HCT116 (cell line): ENCODE measurements at regions not wholly inside any gene's neighbourhood (a gene's known extent, or its start where the extent isn't known, plus 50 kb on each side); places are given as distances from the start of the nearest gene placed in this dataset.

Experiments
- ATAC-seq: fragments of 200-7000 bp; cut with Tn5 transposase; 2 replicates; pipeline ENCODE4 v1.9.1; 2020; ENCODE audit warnings: mild to moderate bottlenecking, moderate library complexity
- BruUV-seq: library from RNA; stranded (reverse); fragments of 400-500 nt; replicated peaks from 2 replicates; lab custom pipeline; 2021; lab: Mats Ljungman, UMichigan
- CTCF ChIA-PET: fragments of 300-600 bp; sonication (Branson Sonifier 250); formaldehyde crosslinking; loops from one replicate; lab custom pipeline; 2021; ENCODE audit warnings: antibody characterized with exemption; lab: Charles Lee
- POLR2A ChIA-PET: fragments of 300-600, 350-600 bp; sonication (Branson Sonifier 250); formaldehyde crosslinking; loops from one replicate; lab custom pipeline; 2021; ENCODE audit warnings: antibody characterized with exemption; lab: Charles Lee
- RAD21 ChIA-PET, 2 experiments: fragments of 300-600 bp; sonication (Branson Sonifier 250); formaldehyde crosslinking; loops; one replicate each; lab custom pipeline; 2023; ENCODE audit warnings: low total read pairs in 2 of 2; ENCODE audit not compliant: uncharacterized antibody in 2 of 2, unreplicated experiment in 2 of 2, low non-redundant PET in 1 of 2; lab: Charles Lee
- DNase-seq: peaks from one replicate; pipeline ENCODE4 v3.0.0-alpha.2; 2010; ENCODE audit warnings: low read depth, low spot score
- H2AFZ ChIP-seq: fragments of 200-600 bp; shearing (Covaris generic), sonication (generic); 2 replicates; pipeline ENCODE4 v1.6.1; 2017; ENCODE audit warnings: low read depth, mixed run types, mixed read lengths, antibody characterized with exemption, low read length; ENCODE audit not compliant: poor library complexity, severe bottlenecking
- H3K27ac ChIP-seq: 2 replicates; pipeline ENCODE4 v1.5.1; 2012; ENCODE audit warnings: low read depth, low read length
- H3K27me3 ChIP-seq: fragments of 200-600 bp; sonication (generic); 2 replicates; pipeline ENCODE4 v1.6.1; 2016; ENCODE audit warnings: mixed run types, low read length, mixed read lengths; ENCODE audit not compliant: insufficient read depth
- H3K36me3 ChIP-seq, 2 experiments: fragments of 200-500 bp in 1 of 2; fragments of 200-600 bp in 1 of 2; sonication (Bioruptor generic) in 1 of 2; sonication (generic) in 1 of 2; 2 replicates each; pipeline versions ENCODE4 v1.5.1 to v1.6.1; 2014 to 2016; ENCODE audit warnings: low read length in 2 of 2, inconsistent platforms in 1 of 2, mixed read lengths in 1 of 2, mixed run types in 1 of 2; ENCODE audit not compliant: insufficient read depth in 2 of 2, control insufficient read depth in 1 of 2
- H3K4me1 ChIP-seq, 2 experiments: fragments of 200-600 bp in 1 of 2; sonication (generic) in 1 of 2; 2 replicates each; pipeline versions ENCODE4 v1.5.1 to v1.6.1; 2012 to 2017; ENCODE audit warnings: low read length in 2 of 2, inconsistent platforms in 1 of 2, mild to moderate bottlenecking in 1 of 2, mixed read lengths in 1 of 2, mixed run types in 1 of 2, moderate library complexity in 1 of 2; ENCODE audit not compliant: insufficient read depth in 2 of 2, control insufficient read depth in 1 of 2
- H3K4me2 ChIP-seq: fragments of 200-600 bp; sonication (generic); 2 replicates; pipeline ENCODE4 v1.6.1; 2017; ENCODE audit warnings: mixed run types, low read length, mixed read lengths
- H3K4me3 ChIP-seq, 2 experiments: fragments of 200-600 bp in 1 of 2; sonication (generic) in 1 of 2; replicated peaks in 1 of 2; 2 replicates each; pipeline ENCODE4 v1.5.1; 2011 to 2016; ENCODE audit warnings: low read length in 2 of 2, control low read depth in 1 of 2, low read depth in 1 of 2, mild to moderate bottlenecking in 1 of 2, mixed read lengths in 1 of 2, mixed run types in 1 of 2
- H3K79me2 ChIP-seq: fragments of 200-600 bp; sonication (generic); 2 replicates; pipeline ENCODE4 v1.6.1; 2017; ENCODE audit warnings: mild to moderate bottlenecking, mixed run types, low read length, moderate library complexity, mixed read lengths; ENCODE audit not compliant: insufficient read depth
- H3K9ac ChIP-seq: fragments of 200-600 bp; sonication (generic); 2 replicates; pipeline ENCODE4 v1.6.1; 2016; ENCODE audit warnings: low read length, mixed read lengths
- H3K9me2 ChIP-seq: fragments of 200-600 bp; sonication (generic), shearing (Covaris generic); 2 replicates; pipeline ENCODE4 v1.6.1; 2017; ENCODE audit warnings: mixed run types, mild to moderate bottlenecking, moderate library complexity; ENCODE audit not compliant: insufficient read depth
- H3K9me3 ChIP-seq, 2 experiments: fragments of 200-500 bp in 1 of 2; fragments of 200-600 bp in 1 of 2; sonication (Bioruptor generic) in 1 of 2; sonication (generic) in 1 of 2; 2 replicates each; pipeline ENCODE4 v1.6.1; 2014 to 2017; ENCODE audit warnings: low read length in 2 of 2, mixed read lengths in 2 of 2, inconsistent platforms in 1 of 2, low read depth in 1 of 2, mild to moderate bottlenecking in 1 of 2, mixed run types in 1 of 2, moderate library complexity in 1 of 2; ENCODE audit not compliant: control insufficient read depth in 1 of 2, insufficient read depth in 1 of 2
- H4K20me1 ChIP-seq: fragments of 200-600 bp; sonication (generic), shearing (Covaris generic); 2 replicates; pipeline ENCODE4 v1.6.1; 2017; ENCODE audit warnings: mixed run types, mild to moderate bottlenecking, moderate library complexity; ENCODE audit not compliant: insufficient read depth
- CBX3 ChIP-seq: IDR thresholded peaks from 2 replicates; pipeline ENCODE4 v1.6.1; 2012; ENCODE audit warnings: low read depth
- FOSL1 ChIP-seq: IDR thresholded peaks from 2 replicates; pipeline ENCODE4 v1.6.1; 2012; ENCODE audit warnings: low read depth
- JUND ChIP-seq: IDR thresholded peaks from 2 replicates; pipeline ENCODE4 v1.6.1; 2012
- MAX ChIP-seq: IDR thresholded peaks from 2 replicates; pipeline ENCODE4 v1.6.1; 2012
- POLR2A ChIP-seq: IDR thresholded peaks from 2 replicates; pipeline ENCODE4 v1.7.0; 2011; ENCODE audit warnings: borderline replicate concordance; ENCODE audit not compliant: insufficient read depth, insufficient read length; ENCODE audit errors: extremely low read depth
- RAD21 ChIP-seq: IDR thresholded peaks from 2 replicates; pipeline ENCODE4 v1.6.1; 2012; ENCODE audit warnings: low read depth, mild to moderate bottlenecking
- SIN3A ChIP-seq: IDR thresholded peaks from 2 replicates; pipeline ENCODE4 v1.6.1; 2012; ENCODE audit warnings: low read depth
- SP1 ChIP-seq: IDR thresholded peaks from 2 replicates; pipeline ENCODE4 v1.6.1; 2012; ENCODE audit warnings: low read depth
- SRF ChIP-seq: IDR thresholded peaks from 2 replicates; pipeline ENCODE4 v1.6.1; 2012; ENCODE audit warnings: low read depth
- TCF7L2 ChIP-seq: IDR thresholded peaks from 2 replicates; pipeline ENCODE4 v1.7.0; 2011; ENCODE audit warnings: borderline replicate concordance, inconsistent platforms; ENCODE audit not compliant: insufficient read depth, insufficient read length; ENCODE audit errors: extremely low read depth
- YY1 ChIP-seq: IDR thresholded peaks from 2 replicates; pipeline ENCODE4 v1.6.1; 2011; ENCODE audit warnings: low read length, low read depth, moderate library complexity, mild to moderate bottlenecking; ENCODE audit not compliant: insufficient replicate concordance; ENCODE audit errors: extremely low read depth
- ZBTB33 ChIP-seq: IDR thresholded peaks from 2 replicates; pipeline ENCODE4 v1.6.1; 2011; ENCODE audit warnings: mild to moderate bottlenecking, low read length, moderate library complexity; ENCODE audit not compliant: insufficient replicate concordance; ENCODE audit errors: extremely low read depth
- ZNF274 ChIP-seq: fragments of 200-500 bp; sonication (Bioruptor generic); IDR thresholded peaks from 2 replicates; pipeline ENCODE4 v1.6.1; 2014; ENCODE audit warnings: mild to moderate bottlenecking, low read depth, low read length, inconsistent platforms
- intact Hi-C: fragments of 100-400 bp; cut with micrococcal nuclease; formaldehyde crosslinking; loops from 2 replicates; pipeline ENCODE4 v1.10.0; 2022

GRCh38 chr4:89579771-89580170 lies 257.2 kb downstream of the SNCA start:
- TF ChIP-seq RAD21 (no peak), POLR2A (no peak)
- TF ChIP-seq, all 23 proteins: peak for 0
- no peaks in the 10 kb centered on the region for H3K79me2 ChIP-seq
- H3K9me2 ChIP-seq, result no peaks in the 10 kb centered on the region
- no peaks in the 10 kb centered on the region for H3K36me3 ChIP-seq
- H2AFZ ChIP-seq, result no peak overlapping the region
- CTCF ChIA-PET, result no interaction called here
- ATAC-seq (no peak), DNase-seq (no peak)
- POLR2A ChIA-PET, result no interaction called here
- H3K27me3 ChIP-seq, result no peaks in the 10 kb centered on the region
- no peak overlapping the region for H3K4me3 ChIP-seq
- RAD21 ChIA-PET, result no interaction called here
- no peaks in the 10 kb centered on the region for H4K20me1 ChIP-seq
- no peak overlapping the region for H3K4me2 ChIP-seq
- no peaks in the 10 kb centered on the region for H3K9me3 ChIP-seq
- H3K4me1 ChIP-seq, result no peaks in the 10 kb centered on the region
- H3K27ac ChIP-seq, result no peak overlapping the region
- no TSS peak for BruUV-seq
- intact Hi-C loops, result no loop called here
- H3K9ac ChIP-seq, result no peak overlapping the region

- RAD21 ChIA-PET, result no interaction called here
- intact Hi-C loops, result no loop called here
- POLR2A ChIA-PET, result no interaction called here
Measured at GRCh38 chr4:89576246-89576645, 260.7 kb downstream of the SNCA start.

More at GRCh38 chr4:89576246-89576645, 260.7 kb downstream of the SNCA start:
- Histone ChIP-seq H3K4me3 (no peak overlapping the region), H3K4me2 (no peak overlapping the region), H4K20me1 (no peaks in the 10 kb centered on the region), H2AFZ (no peak overlapping the region), H3K9me2 (no peaks in the 10 kb centered on the region), H3K27me3 (no peaks in the 10 kb centered on the region), H3K9ac (no peak overlapping the region), H3K4me1 (no peaks in the 10 kb centered on the region), H3K79me2 (no peaks in the 10 kb centered on the region), H3K9me3 (no peaks in the 10 kb centered on the region), H3K36me3 (no peaks in the 10 kb centered on the region), H3K27ac (no peak overlapping the region)
- CTCF ChIA-PET, result no interaction called here
- no peak for DNase-seq
- no peak for TF ChIP-seq YY1
- TF ChIP-seq JUND, result no peak
- no peak for TF ChIP-seq ZBTB33
- no peak for TF ChIP-seq ZNF274
- no peak for TF ChIP-seq FOSL1
- TF ChIP-seq POLR2A, result no peak
- no peak for TF ChIP-seq RAD21
- no peak for TF ChIP-seq CBX3
- no peak for TF ChIP-seq SIN3A
- no peak for TF ChIP-seq TCF7L2
- no peak for TF ChIP-seq MAX
- TF ChIP-seq SP1, result no peak
- no peak for TF ChIP-seq SRF
- ATAC-seq, result no peak
- no TSS peak for BruUV-seq
